GM06990 (cell line): ENCODE measurements at regions not wholly inside any gene's neighbourhood (a gene's known extent, or its start where the extent isn't known, plus 50 kb on each side); places are given as distances from the start of the nearest gene placed in this dataset.

Experiments
- DNase-seq: peaks from one replicate; pipeline ENCODE4 v3.0.0-alpha.2; 2011; ENCODE audit not compliant: insufficient read length; ENCODE audit errors: extremely low read depth
- H3K27me3 ChIP-seq: replicated peaks from 2 replicates; pipeline ENCODE4 v1.6.0; 2011; ENCODE audit warnings: low read length; ENCODE audit not compliant: control insufficient read depth, insufficient read depth
- H3K36me3 ChIP-seq: 2 replicates; pipeline ENCODE4 v1.5.1; 2011; ENCODE audit warnings: low read length; ENCODE audit not compliant: control insufficient read depth, insufficient read depth
- H3K4me3 ChIP-seq: replicated peaks from 2 replicates; pipeline ENCODE4 v1.5.1; 2011; ENCODE audit warnings: low read depth, mild to moderate bottlenecking, control low read depth, low read length
- TF ChIP-seq, protein P1 (sequence below): IDR thresholded peaks from 2 replicates; pipeline ENCODE4 v1.5.1; 2011; ENCODE audit warnings: low read length, control low read depth, mild to moderate bottlenecking, inconsistent platforms; ENCODE audit not compliant: insufficient read depth, poor library complexity, severe bottlenecking

DNA sequence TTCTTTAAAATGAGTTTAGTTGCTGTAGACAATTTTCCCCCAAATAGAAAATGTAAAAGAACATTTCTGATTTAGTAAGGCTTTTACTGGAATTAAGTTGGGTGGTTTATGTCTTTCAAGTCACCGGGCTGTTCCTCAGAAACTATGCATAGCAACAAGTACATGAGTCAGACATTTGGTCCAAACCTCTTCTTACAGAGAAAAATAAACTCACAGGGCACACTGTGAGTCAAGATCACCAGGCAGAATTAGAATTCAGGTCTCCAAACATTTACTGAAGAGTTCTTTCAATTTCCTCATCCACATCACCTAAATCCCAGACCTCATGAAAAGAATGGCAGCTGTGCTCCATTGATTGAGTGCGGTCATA, 476.1 kb upstream of the SOX5 start:
- Histone ChIP-seq H3K27me3 (no peaks in the 10 kb centered on the region), H3K4me3 (no peak overlapping the region), H3K36me3 (no peaks in the 10 kb centered on the region)
- TF ChIP-seq, protein P1, sequence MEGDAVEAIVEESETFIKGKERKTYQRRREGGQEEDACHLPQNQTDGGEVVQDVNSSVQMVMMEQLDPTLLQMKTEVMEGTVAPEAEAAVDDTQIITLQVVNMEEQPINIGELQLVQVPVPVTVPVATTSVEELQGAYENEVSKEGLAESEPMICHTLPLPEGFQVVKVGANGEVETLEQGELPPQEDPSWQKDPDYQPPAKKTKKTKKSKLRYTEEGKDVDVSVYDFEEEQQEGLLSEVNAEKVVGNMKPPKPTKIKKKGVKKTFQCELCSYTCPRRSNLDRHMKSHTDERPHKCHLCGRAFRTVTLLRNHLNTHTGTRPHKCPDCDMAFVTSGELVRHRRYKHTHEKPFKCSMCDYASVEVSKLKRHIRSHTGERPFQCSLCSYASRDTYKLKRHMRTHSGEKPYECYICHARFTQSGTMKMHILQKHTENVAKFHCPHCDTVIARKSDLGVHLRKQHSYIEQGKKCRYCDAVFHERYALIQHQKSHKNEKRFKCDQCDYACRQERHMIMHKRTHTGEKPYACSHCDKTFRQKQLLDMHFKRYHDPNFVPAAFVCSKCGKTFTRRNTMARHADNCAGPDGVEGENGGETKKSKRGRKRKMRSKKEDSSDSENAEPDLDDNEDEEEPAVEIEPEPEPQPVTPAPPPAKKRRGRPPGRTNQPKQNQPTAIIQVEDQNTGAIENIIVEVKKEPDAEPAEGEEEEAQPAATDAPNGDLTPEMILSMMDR = no peak
- no peak for DNase-seq

DNA sequence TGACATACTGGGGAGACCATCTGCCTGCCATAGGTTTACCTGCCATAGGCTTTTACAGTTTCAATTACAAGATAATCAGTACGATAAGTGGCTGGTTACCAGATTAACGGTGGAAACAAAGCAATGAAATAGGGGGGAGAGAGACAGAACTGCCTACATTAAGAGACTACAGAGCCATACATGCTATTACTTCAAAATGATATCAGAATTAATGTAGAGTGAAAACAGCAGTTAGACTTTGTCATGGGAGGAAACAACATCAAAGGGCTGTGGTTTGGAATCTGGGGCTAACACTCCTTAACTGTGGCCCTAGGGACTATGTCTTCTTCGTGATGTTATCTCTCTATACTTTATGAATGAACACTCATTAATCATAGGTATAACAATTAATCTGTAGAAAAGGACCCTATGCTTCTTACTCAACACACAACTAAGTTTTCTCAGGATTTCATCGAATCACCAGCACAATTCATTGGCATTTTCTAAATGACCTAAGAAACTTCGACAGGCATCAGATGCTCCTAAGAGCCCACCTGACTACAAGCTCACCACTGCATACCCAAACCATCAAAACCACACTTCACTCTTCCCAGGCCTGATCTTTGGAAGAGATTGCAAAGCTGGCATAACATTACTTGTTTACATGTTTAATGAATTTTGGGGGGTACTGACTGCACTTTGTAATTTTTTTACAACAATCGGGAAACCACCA, 475.6 kb upstream of the SOX5 start:
- H3K36me3 ChIP-seq = no peaks in the 10 kb centered on the region
- no peak for DNase-seq
- TF ChIP-seq, protein P1 = no peak
- H3K27me3 ChIP-seq = no peaks in the 10 kb centered on the region
- no peak overlapping the region for H3K4me3 ChIP-seq

DNA sequence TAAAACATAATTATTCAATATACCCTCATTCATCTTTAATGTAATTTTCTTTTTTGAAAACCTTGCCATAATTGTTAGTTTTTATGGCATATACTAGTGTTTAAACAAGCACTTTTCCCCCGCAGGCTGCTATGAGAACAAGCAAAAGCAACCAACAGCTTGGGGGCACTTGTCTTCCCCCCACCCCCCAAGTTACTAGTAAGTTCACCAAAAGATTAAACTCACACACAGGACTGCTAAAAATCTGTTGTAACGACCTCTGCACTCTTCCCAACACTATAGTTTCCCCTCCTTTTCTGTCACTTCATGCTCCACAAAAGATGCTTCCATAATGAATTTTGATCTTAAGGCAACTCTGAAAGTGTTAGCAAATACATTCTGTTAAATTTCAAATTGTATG, 474.9 kb upstream of the SOX5 start:
- TF ChIP-seq, protein P1 = no peak
- no peak overlapping the region for H3K4me3 ChIP-seq
- H3K36me3 ChIP-seq = no peaks in the 10 kb centered on the region
- H3K27me3 ChIP-seq = no peaks in the 10 kb centered on the region
- DNase-seq = no peak

DNA sequence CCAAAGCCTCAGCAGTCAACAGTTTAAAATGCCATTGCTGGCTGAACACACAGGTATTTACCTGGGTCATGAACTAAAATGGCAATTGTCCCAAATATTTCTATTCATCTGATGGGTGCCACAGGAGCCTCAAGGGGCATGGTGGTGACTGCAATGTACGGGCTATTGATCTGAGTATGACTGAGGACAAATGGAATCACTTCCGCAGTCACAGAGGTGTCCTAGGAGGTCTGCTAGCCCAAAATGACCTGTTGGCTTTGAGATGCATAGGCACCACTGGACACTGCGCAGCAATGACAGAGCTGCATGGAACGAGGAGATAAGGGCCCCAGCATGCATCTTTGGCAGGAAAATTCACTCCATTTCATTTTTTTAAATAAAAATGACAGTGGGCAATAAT, 474.1 kb upstream of the SOX5 start:
- H3K4me3 ChIP-seq = no peak overlapping the region

DNA sequence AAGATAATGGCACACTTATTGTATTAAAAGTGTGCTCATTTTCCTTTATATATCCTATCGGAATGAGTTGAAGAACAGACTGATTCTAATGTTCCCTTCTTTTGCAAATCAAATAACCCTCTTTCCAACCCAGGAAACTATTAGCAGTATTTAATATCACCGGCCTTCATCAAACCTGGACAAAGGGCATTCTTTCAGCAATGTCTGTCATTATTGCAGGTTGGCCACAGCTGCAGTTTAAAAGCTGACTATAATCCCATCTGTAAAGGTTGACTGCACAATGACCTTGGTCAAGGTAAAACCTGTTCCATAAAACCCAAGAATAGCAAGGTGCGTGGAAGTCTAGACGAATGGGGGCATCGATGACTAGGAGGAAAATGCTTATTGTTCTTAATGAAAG, 472.3 kb upstream of the SOX5 start:
- TF ChIP-seq, protein P1 = no peak
- H3K36me3 ChIP-seq = no peaks in the 10 kb centered on the region
- no peak for DNase-seq
- no peaks in the 10 kb centered on the region for H3K27me3 ChIP-seq
- no peak overlapping the region for H3K4me3 ChIP-seq

More for the DNA sequence above, 474.1 kb upstream of the SOX5 start:
- TF ChIP-seq, protein P1 = no peak
- no peak for DNase-seq
- Histone ChIP-seq H3K27me3 (no peaks in the 10 kb centered on the region), H3K36me3 (no peaks in the 10 kb centered on the region)

DNA sequence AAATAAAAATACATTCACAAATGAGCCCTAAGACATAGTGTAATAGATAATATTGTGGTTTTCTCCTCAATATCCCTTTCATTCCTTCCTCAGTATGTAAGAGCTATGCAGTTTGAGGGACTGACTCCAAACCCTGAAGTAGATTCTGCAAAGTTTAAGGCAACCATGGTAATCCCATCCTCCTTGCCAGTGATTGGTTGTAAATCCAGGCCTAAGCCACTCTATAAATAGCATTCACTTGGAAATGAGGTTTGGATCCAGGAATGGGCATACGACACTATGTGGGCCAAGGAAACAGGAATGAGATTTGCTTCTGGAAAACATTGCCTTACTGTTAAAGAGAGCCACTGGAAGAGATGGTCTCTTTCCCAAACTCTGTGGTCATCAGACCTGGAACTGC, 468.7 kb upstream of the SOX5 start:
- no peak for DNase-seq

More for the DNA sequence above, 468.7 kb upstream of the SOX5 start:
- H3K36me3 ChIP-seq = no peaks in the 10 kb centered on the region
- no peak overlapping the region for H3K4me3 ChIP-seq
- no peaks in the 10 kb centered on the region for H3K27me3 ChIP-seq
- TF ChIP-seq, protein P1 = no peak
